Heart left ventricle (tissue), 16 donors: ENCODE measurements at regions not wholly inside any gene's neighbourhood (a gene's known extent, or its start where the extent isn't known, plus 50 kb on each side); places are given as distances from the start of the nearest gene placed in this dataset.

Experiments used
- ATAC-seq, 4 donors: fragments of 200-7000 bp; cut with Tn5 transposase; one replicate each; pipeline ENCODE4 v1.9.1; 2020 to 2022; ENCODE audit warnings: moderate library complexity in 4 of 4, mild to moderate bottlenecking in 3 of 4, moderate number of reproducible peaks in 1 of 4
- DNase-seq, 5 donors: peaks; one replicate each; pipeline ENCODE4 v3.0.0-alpha.2; 2020
- H3K27ac ChIP-seq, 12 donors: fragments of 200-600 bp; sonication (generic) in 4 of 12; one replicate each; pipeline versions ENCODE4 v1.5.0 to v1.8.0; 2016 to 2022; ENCODE audit warnings: mild to moderate bottlenecking in 2 of 12
- H3K27me3 ChIP-seq, 9 donors: fragments of 200-600 bp; sonication (generic) in 2 of 9; one replicate each; pipeline versions ENCODE4 v1.5.1 to v1.8.0; 2016 to 2022; ENCODE audit warnings: mild to moderate bottlenecking in 3 of 9
- H3K36me3 ChIP-seq, 9 donors: fragments of 200-600 bp; sonication (generic) in 2 of 9; one replicate each; pipeline versions ENCODE4 v1.5.0 to v1.8.0; 2018 to 2022; ENCODE audit warnings: mild to moderate bottlenecking in 2 of 9
- H3K4me1 ChIP-seq, 12 donors: fragments of 200-600 bp; sonication (generic) in 4 of 12; one replicate each; pipeline versions ENCODE4 v1.5.0 to v1.8.0; 2016 to 2022; ENCODE audit warnings: mild to moderate bottlenecking in 3 of 12
- H3K4me3 ChIP-seq, 12 donors: fragments of 200-600 bp; sonication (generic) in 4 of 12; one replicate each; pipeline versions ENCODE4 v1.5.0 to v1.8.0; 2017 to 2022; ENCODE audit warnings: mild to moderate bottlenecking in 9 of 12, moderate library complexity in 4 of 12
- H3K9me3 ChIP-seq, 12 donors: fragments of 200-600 bp; sonication (generic) in 4 of 12; one replicate each; pipeline versions ENCODE4 v1.5.0 to v1.8.0; 2016 to 2022; ENCODE audit warnings: mild to moderate bottlenecking in 1 of 12
- CTCF ChIP-seq, 12 donors: fragments of 200-600 bp; sonication (generic) in 4 of 12; IDR thresholded peaks; one replicate each; pipeline versions ENCODE4 v1.5.0 to v1.8.0; 2018 to 2022; ENCODE audit warnings: antibody characterized with exemption in 12 of 12, mild to moderate bottlenecking in 5 of 12
- POLR2A ChIP-seq, 2 donors: fragments of 450-650 bp; IDR thresholded peaks; one replicate each; pipeline ENCODE4 v1.6.1; 2017; ENCODE audit warnings: antibody characterized with exemption in 2 of 2, mild to moderate bottlenecking in 2 of 2, moderate library complexity in 2 of 2
- WGBS, 4 donors: extraction: QIAGEN DNeasy Blood & Tissue Kit in 2 of 4; methylation state at CpG; one replicate each; pipeline versions ENCODE4 v1.1.5 to v1.1.7; 2013 to 2018; 5-methylcytosine and 5-hydroxymethylcytosine counted together
- intact Hi-C, 10 donors: fragments of 100-400 bp; cut with DNase I; formaldehyde crosslinking; loops; one replicate each; pipeline versions ENCODE4 v1.11.1 to v1.14.2; 2022
- donor health status: ischemic (EF 13 %, LVEDD 7.1; RV severe dilation, severe dysfunction).
- donor health status: healthy with polysubstance abuse.
- donor health status: DM: no; HTN: yes; CAD: no.
- donor health status: DM: no; HTN: no; CAD: no.
- donor health status: ischemic (EF 25% LVEDD 6.9; RV normal size, moderate dysfunction).
- donor health status: ischemic (EF 25% LVEDD 5.7; RV mildly dilated, moderate dysfunction).
- donor health status: healthy.
- donor health status: DM: yes; HTN: yes; CAD: no.
- donor health status: ischemic (EF 35%, LVEDD 5.7; RV mildly dilated, moderate dysfunction).
- donor health status: nonischemic (EF 11% LVEDD 7.7; RV severe dilation, severe dysfunction).
- donor health status: DM: yes; HTN: yes; CAD: no.
- donor health status: PGD.
- donor health status: ischemic (EF 29% LVEDD 5.4; RV normal size, mild dysfunction).
- donor health status: nonischemic (EF 23%, LVEDD 6.1; RV moderate dilation, normal function).

DNA sequence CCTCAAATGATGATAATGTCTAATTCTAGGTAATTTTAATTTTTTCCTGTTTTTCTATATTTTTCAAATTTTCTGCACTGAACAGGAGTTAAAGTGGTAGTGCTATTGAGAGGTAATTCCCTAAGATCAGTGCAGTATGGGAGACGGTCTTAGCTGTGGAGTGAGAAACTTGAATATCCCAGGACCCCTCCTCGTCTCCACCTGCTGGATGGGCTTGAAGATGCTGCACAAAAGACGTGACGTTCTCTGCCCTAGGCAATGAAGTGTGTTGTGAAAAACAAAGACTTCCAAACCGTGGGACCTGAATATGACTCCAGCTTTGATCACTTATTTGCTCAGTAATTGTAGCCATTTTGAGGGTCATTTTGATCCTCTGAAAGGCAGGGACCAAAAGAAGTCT, 298.1 kb downstream of the VRK1 start:
- no peak for DNase-seq
- WGBS, 4 donors = 43 to 49% (median 47%) methylated on average over 5 of the region's 5 CpGs
- TF ChIP-seq CTCF (IDR thresholded peaks at IDR 0.05) = no peak
- TF ChIP-seq POLR2A (IDR thresholded peaks at IDR 0.05) = no peak
- no peaks in the 10 kb centered on the region for H3K4me1 ChIP-seq
- H3K36me3 ChIP-seq = no peaks in the 10 kb centered on the region
- no peak for ATAC-seq
- H3K4me3 ChIP-seq = no peak overlapping the region
- intact Hi-C loops = no loop called here
- H3K9me3 ChIP-seq = no peaks in the 10 kb centered on the region
- H3K27me3 ChIP-seq = peaks cover 0 to 5% (median 0%) of the 10 kb centered on the region in 9 donors
- no peak overlapping the region for H3K27ac ChIP-seq

- Histone ChIP-seq H3K27ac (no peak overlapping the region), H3K4me3 (no peak overlapping the region), H3K9me3 (no peaks in the 10 kb centered on the region), H3K4me1 (no peaks in the 10 kb centered on the region), H3K36me3 (no peaks in the 10 kb centered on the region), H3K27me3 (peaks cover 0 to 11% (median 3%) of the 10 kb centered on the region in 9 donors)
- ATAC-seq (no peak), DNase-seq (no peak)
- intact Hi-C loops = no loop called here
- TF ChIP-seq POLR2A (IDR thresholded peaks at IDR 0.05) (no peak), CTCF (IDR thresholded peaks at IDR 0.05) (no peak)
- 23 to 38% (median 33%) methylated on average over 3 of the region's 3 CpGs for WGBS, 4 donors
These were observed 300.1 kb downstream of the VRK1 start for GRCh38 chr14:97097296-97097695.

DNA sequence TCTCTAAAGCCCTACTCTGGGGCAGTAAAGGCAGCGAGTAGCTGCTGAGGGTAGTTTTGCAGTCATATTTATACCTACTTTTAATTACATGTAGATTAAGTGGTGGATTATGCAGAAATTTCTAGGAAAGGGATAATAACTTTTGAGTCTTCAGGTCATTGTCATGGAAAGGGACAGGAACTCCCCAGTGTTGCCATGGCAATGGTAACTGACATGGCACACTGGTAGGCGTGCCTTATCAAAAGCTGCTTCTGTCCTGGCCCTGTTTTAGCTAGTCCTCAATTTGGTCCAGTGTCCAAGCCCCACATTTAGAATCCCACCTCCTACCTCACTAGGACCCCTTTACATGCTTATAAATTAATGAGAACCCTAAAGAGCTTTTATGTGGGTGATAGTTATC, 303.1 kb downstream of the VRK1 start:
- no peak overlapping the region for H3K4me3 ChIP-seq
- 64 to 78% (median 75%) methylated on average over 2 of the region's 2 CpGs for WGBS, 4 donors
- intact Hi-C loops = no loop called here
- peaks cover 0 to 11% (median 3%) of the 10 kb centered on the region in 9 donors for H3K27me3 ChIP-seq
- ATAC-seq (no peak), DNase-seq (no peak)
- H3K9me3 ChIP-seq = no peaks in the 10 kb centered on the region
- no peak overlapping the region for H3K27ac ChIP-seq
- H3K36me3 ChIP-seq = no peaks in the 10 kb centered on the region
- TF ChIP-seq POLR2A (IDR thresholded peaks at IDR 0.05) (no peak), CTCF (IDR thresholded peaks at IDR 0.05) (no peak)
- no peaks in the 10 kb centered on the region for H3K4me1 ChIP-seq

DNA sequence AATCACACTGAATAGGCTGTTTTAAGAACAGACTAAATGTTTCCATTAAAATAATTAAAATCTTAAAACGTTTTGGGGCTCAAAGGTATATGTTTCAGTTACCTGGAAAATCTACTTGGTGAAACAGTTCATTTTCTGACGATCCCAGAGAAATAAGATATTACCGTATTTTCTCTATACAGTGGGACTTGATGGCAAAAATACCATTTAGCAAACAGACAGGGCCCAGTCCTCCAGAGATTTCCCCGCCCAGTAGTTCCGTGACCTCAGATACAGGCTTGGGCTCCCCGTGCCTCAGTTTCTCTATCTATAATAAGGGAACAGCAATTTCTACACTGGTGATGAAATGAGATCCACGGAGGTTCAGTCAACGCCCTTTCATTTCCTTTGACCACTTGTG, 304.4 kb downstream of the VRK1 start:
- Histone ChIP-seq H3K27ac (no peak overlapping the region), H3K9me3 (no peaks in the 10 kb centered on the region), H3K4me3 (no peak overlapping the region), H3K36me3 (no peaks in the 10 kb centered on the region), H3K27me3 (peaks cover 0 to 11% (median 3%) of the 10 kb centered on the region in 9 donors), H3K4me1 (no peaks in the 10 kb centered on the region)
- TF ChIP-seq POLR2A (IDR thresholded peaks at IDR 0.05) (no peak), CTCF (IDR thresholded peaks at IDR 0.05) (no peak)
- WGBS, 4 donors = 65 to 71% (median 68%) methylated on average over 8 of the region's 8 CpGs
- intact Hi-C loops = no loop called here
- no peak for DNase-seq
- no peak for ATAC-seq
